ENCODE measurements at regions not wholly inside any gene's neighbourhood (a gene's known extent, or its start where the extent isn't known, plus 50 kb on each side); places are given as distances from the start of the nearest gene placed in this dataset.
A peak's percentile ranks its signal among the peaks of the same experiment; 100 is the strongest.

DNA sequence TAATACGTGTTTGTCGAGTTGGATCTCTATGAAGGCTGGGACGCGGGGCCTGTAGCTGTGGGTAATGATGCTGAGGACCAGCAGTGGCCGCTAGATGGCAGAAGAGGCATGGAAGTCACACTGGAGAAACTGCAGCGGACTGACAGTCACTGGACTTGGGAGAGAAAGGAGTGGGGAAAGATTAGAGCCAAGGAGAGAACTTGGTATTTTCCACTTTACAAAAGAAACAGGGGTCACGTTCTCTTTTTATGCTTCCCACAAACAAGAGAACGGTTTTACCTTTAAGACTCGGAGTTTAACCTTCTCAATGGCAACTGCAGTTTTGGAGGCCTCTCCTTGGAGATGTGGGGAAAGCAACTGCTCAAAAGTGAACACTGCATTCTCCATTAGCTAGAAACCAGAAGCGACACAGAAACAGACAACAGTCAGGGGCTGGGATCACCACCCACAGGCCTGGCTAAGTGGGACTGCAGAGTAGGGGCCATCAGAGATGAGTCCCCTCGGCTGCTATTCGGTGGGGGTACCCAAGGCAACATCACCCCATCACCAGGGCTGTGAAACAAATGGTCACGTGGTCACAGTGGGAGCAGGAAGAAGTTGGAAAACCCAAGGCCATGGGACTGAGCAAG lies 51.1 kb upstream of the EDEM3 start:
- intact Hi-C loops (cut with DNase I; ENCODE audit: low total_unique reads) = loop anchor here (5.0 to 10.0 kb wide), 3 partner anchors 177 to 889 kb away; no protein-coding TSS in a partner anchor
- H3K9me3 ChIP-seq = no peaks in the 10 kb centered on the region
- H3K27ac ChIP-seq = peak overlapping the region in 7 of 8 donors; percentile 41 to 92 (median 82)
- 24 to 36% (median 27%) methylated on average over 13 of the region's 13 CpGs for WGBS, 5 donors
- H3K4me1 ChIP-seq = peaks cover 0 to 20% (median 12%) of the 10 kb centered on the region in 6 donors
- peak overlapping the region in 1 of 8 donors; percentile 35 for H3K4me3 ChIP-seq
- DNase-seq = peak; percentile 94
- TF ChIP-seq CTCF (IDR thresholded peaks at IDR 0.05 in 8 of 11, conservative IDR thresholded peaks at IDR 0.05 in 3 of 11) = peak; percentile 89 to 97 (median 94)
- TF ChIP-seq POLR2A (IDR thresholded peaks at IDR 0.05) = no peak
- peak in 1 of 3 donors; percentile 62 for TF ChIP-seq POLR2AphosphoS5 (IDR thresholded peaks at IDR 0.05)
- peaks cover 0 to 55% (median 0%) of the 10 kb centered on the region in 6 donors for H3K36me3 ChIP-seq
- no peaks in the 10 kb centered on the region for H3K27me3 ChIP-seq (replicated peaks in 1 of 7)

Small RNA genes in the stretch of these regions (small RNA-seq; reads per million reads assigned to genes)
- 0 reads per million in 4 donors for gene RNU7-13P

Measured in spleen (tissue), 11 donors.